ENCODE measurements at regions not wholly inside any gene's neighbourhood (a gene's known extent, or its start where the extent isn't known, plus 50 kb on each side); places are given as distances from the start of the nearest gene placed in this dataset.

DNA sequence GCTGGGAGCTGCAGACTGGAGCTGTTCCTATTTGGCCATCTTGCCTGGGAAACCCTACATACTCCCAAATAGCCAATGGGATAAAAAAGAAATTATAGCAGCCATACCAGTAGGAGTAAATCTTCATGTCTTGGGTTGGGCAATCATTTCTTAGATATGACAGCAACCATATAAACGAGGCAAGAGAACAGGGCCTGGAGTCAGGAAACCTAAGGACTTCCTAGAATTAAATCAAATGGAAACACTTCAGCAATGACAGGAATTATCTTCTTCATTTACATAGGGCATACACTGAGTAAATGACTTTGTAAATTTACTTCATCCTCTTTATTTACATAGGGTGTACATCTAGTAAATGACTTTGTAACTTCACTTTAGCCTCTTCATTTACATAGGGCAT lies 286.6 kb upstream of the POGK start:
- ChIA-PET CTCF (no interaction called here), POLR2A (no interaction called here)
- Histone ChIP-seq H3K9me1 (replicated peaks; ENCODE audit: control insufficient read depth, extremely low read depth, insufficient read depth, low read length) (no peaks in the 10 kb centered on the region), H4K20me1 (replicated peaks; ENCODE audit: control insufficient read depth, extremely low read depth, insufficient read depth, low read length) (no peaks in the 10 kb centered on the region), H3K9ac (replicated peaks; ENCODE audit: extremely low read depth, insufficient read depth, low read length) (no peak overlapping the region), H3K4me2 (ENCODE audit: insufficient read depth, low read length) (no peak overlapping the region), H3K36me3 (ENCODE audit: control insufficient read depth in 2 of 2, extremely low read depth in 1 of 2, insufficient read depth in 2 of 2, low read length in 2 of 2) (no peaks in the 10 kb centered on the region), H3K79me2 (ENCODE audit: control insufficient read depth, insufficient read depth, low read length) (no peaks in the 10 kb centered on the region), H2AFZ (ENCODE audit: low read depth, low read length) (no peak overlapping the region), H3K27me3 (ENCODE audit: control insufficient read depth in 2 of 2, insufficient read depth in 2 of 2, low read length in 2 of 2) (no peaks in the 10 kb centered on the region), H3K4me1 (ENCODE audit: control insufficient read depth, extremely low read depth, insufficient read depth, low read length) (no peaks in the 10 kb centered on the region), H3K27ac (ENCODE audit: insufficient read depth, low read depth, low read length) (no peak overlapping the region), H3K4me3 (replicated peaks in 1 of 3; ENCODE audit: insufficient read depth in 1 of 3, low read depth in 1 of 3, low read length in 3 of 3) (no peak overlapping the region), H3K9me3 (replicated peaks; ENCODE audit: control insufficient read depth, insufficient read depth, low read length) (no peaks in the 10 kb centered on the region)
- dilution Hi-C loops (cut with MboI; ENCODE audit: extremely low pct_ligation_motif_present, low sequenced_read_pairs) = no loop called here
- intact Hi-C loops (cut with micrococcal nuclease) = no loop called here
- no peak for FAIRE-seq
- no peak for DNase-seq (ENCODE audit: low read depth, low spot score)
- no peak for TF ChIP-seq JUN (IDR thresholded peaks at IDR 0.05; ENCODE audit: borderline replicate concordance, insufficient read depth, insufficient read length, low read depth)
- TF ChIP-seq MYC (IDR thresholded peaks at IDR 0.05; ENCODE audit: low read depth, low read length) = no peak
- TF ChIP-seq GATA2 (IDR thresholded peaks at IDR 0.05; ENCODE audit: insufficient read depth, insufficient read length, low read depth, low read length) = no peak
- no peak for TF ChIP-seq POLR2AphosphoS5 (IDR thresholded peaks at IDR 0.05; ENCODE audit: insufficient read depth, low read depth, low read length)
- no TSS peak for BruUV-seq (replicated peaks)

DNA sequence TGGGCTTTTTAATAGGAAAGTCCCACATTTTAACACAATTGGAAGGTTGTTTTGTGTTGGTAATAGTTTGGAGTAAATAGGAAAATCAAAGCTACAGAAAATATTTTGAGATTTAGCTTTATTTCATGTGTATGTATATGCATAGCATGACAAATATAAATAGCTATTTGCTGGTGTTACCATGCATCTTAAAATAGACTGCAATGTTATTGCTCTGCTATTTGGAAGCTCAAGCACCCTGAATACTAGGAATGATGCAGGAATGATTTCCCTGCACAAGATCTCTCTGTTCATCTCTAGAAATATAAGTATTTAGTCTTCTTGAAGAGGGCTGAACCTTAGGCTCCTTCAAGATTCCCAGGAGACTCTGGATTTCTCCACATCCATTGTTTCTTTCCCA lies 268.3 kb upstream of the POGK start:
- Histone ChIP-seq H3K27ac (ENCODE audit: insufficient read depth, low read depth, low read length) (no peak overlapping the region), H3K27me3 (ENCODE audit: control insufficient read depth in 2 of 2, insufficient read depth in 2 of 2, low read length in 2 of 2) (no peaks in the 10 kb centered on the region), H3K4me2 (ENCODE audit: insufficient read depth, low read length) (no peak overlapping the region), H3K9me1 (replicated peaks; ENCODE audit: control insufficient read depth, extremely low read depth, insufficient read depth, low read length) (no peaks in the 10 kb centered on the region), H3K4me3 (replicated peaks in 1 of 3; ENCODE audit: insufficient read depth in 1 of 3, low read depth in 1 of 3, low read length in 3 of 3) (no peak overlapping the region), H3K9ac (replicated peaks; ENCODE audit: extremely low read depth, insufficient read depth, low read length) (no peak overlapping the region), H4K20me1 (replicated peaks; ENCODE audit: control insufficient read depth, extremely low read depth, insufficient read depth, low read length) (no peaks in the 10 kb centered on the region), H3K36me3 (ENCODE audit: control insufficient read depth in 2 of 2, extremely low read depth in 1 of 2, insufficient read depth in 2 of 2, low read length in 2 of 2) (no peaks in the 10 kb centered on the region), H3K4me1 (ENCODE audit: control insufficient read depth, extremely low read depth, insufficient read depth, low read length) (no peaks in the 10 kb centered on the region), H3K9me3 (replicated peaks; ENCODE audit: control insufficient read depth, insufficient read depth, low read length) (no peaks in the 10 kb centered on the region), H3K79me2 (ENCODE audit: control insufficient read depth, insufficient read depth, low read length) (no peaks in the 10 kb centered on the region), H2AFZ (ENCODE audit: low read depth, low read length) (no peak overlapping the region)
- DNase-seq (ENCODE audit: low read depth, low spot score) (no peak), FAIRE-seq (no peak)
- TF ChIP-seq JUN (IDR thresholded peaks at IDR 0.05; ENCODE audit: borderline replicate concordance, insufficient read depth, insufficient read length, low read depth) (no peak), POLR2AphosphoS5 (IDR thresholded peaks at IDR 0.05; ENCODE audit: insufficient read depth, low read depth, low read length) (no peak), POLR2A (IDR thresholded peaks at IDR 0.05; ENCODE audit: low read depth, low read length) (no peak), MYC (IDR thresholded peaks at IDR 0.05; ENCODE audit: low read depth, low read length) (no peak)
- TF ChIP-seq, protein P1, sequence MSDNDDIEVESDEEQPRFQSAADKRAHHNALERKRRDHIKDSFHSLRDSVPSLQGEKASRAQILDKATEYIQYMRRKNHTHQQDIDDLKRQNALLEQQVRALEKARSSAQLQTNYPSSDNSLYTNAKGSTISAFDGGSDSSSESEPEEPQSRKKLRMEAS (IDR thresholded peaks at IDR 0.05; ENCODE audit: insufficient read depth, insufficient read length) = no peak
- CTCF ChIA-PET = no interaction called here
- POLR2A ChIA-PET = no interaction called here
- intact Hi-C loops (cut with micrococcal nuclease) (no loop called here), dilution Hi-C loops (cut with MboI; ENCODE audit: extremely low pct_ligation_motif_present, low sequenced_read_pairs) (no loop called here)
- no TSS peak for BruUV-seq (replicated peaks)

Data from endothelial cell of umbilical vein (primary cell).